NCI-H1436 (cell line): ENCODE measurements at regions not wholly inside any gene's neighbourhood (a gene's known extent, or its start where the extent isn't known, plus 50 kb on each side); places are given as distances from the start of the nearest gene placed in this dataset.

Experiments used
- DNase-seq: peaks from one replicate; lab custom pipeline; 2025; lab: John Stamatoyannopoulos, UW

GRCh38 chr1:38253314-38253713 lies 206.7 kb upstream of the POU3F1 start:
- no peak for DNase-seq

- no peak for DNase-seq
Observed at GRCh38 chr1:38250356-38250755, 203.8 kb upstream of the POU3F1 start.

GRCh38 chr1:38249001-38249400 lies 202.4 kb upstream of the POU3F1 start:
- DNase-seq: no peak

- DNase-seq: no peak
Observed at GRCh38 chr1:38246955-38247952, 200.7 kb upstream of the POU3F1 start.

GRCh38 chr1:38244218-38244845 lies 197.7 kb upstream of the POU3F1 start:
- DNase-seq: no peak

- DNase-seq: no peak
Observed at GRCh38 chr1:38243106-38243505, 196.5 kb upstream of the POU3F1 start.

GRCh38 chr1:38242506-38242905 lies 195.9 kb upstream of the POU3F1 start:
- no peak for DNase-seq

GRCh38 chr1:38241594-38242334 lies 195.2 kb upstream of the POU3F1 start:
- DNase-seq: no peak

GRCh38 chr1:38240618-38241017 lies 194.0 kb upstream of the POU3F1 start:
- no peak for DNase-seq

GRCh38 chr1:38239258-38239835 lies 192.8 kb upstream of the POU3F1 start:
- no peak for DNase-seq

GRCh38 chr1:38238294-38238693 lies 191.7 kb upstream of the POU3F1 start:
- no peak for DNase-seq

- no peak for DNase-seq
Observed at GRCh38 chr1:38235705-38236104, 189.1 kb upstream of the POU3F1 start.

- DNase-seq: no peak
Observed at GRCh38 chr1:38231941-38232340, 185.3 kb upstream of the POU3F1 start.

- no peak for DNase-seq
Observed at GRCh38 chr1:38228718-38229117, 182.1 kb upstream of the POU3F1 start.

- no peak for DNase-seq
Observed at GRCh38 chr1:38225745-38226144, 179.2 kb upstream of the POU3F1 start.

GRCh38 chr1:38223391-38223790 lies 176.8 kb upstream of the POU3F1 start:
- DNase-seq: no peak

- no peak for DNase-seq
Observed at GRCh38 chr1:38222891-38223290, 176.3 kb upstream of the POU3F1 start.

- no peak for DNase-seq
Observed at GRCh38 chr1:38221006-38221649, 174.5 kb upstream of the POU3F1 start.

GRCh38 chr1:38217316-38217715 lies 170.7 kb upstream of the POU3F1 start:
- DNase-seq: no peak

GRCh38 chr1:38213646-38214434 lies 167.2 kb upstream of the POU3F1 start:
- no peak for DNase-seq

GRCh38 chr1:38210895-38211177 lies 164.2 kb upstream of the POU3F1 start:
- no peak for DNase-seq
